Ishikawa (cell line): ENCODE measurements at regions not wholly inside any gene's neighbourhood (a gene's known extent, or its start where the extent isn't known, plus 50 kb on each side); places are given as distances from the start of the nearest gene placed in this dataset.

Experiments used
- CEBPB ChIP-seq: IDR thresholded peaks from 2 replicates; pipeline ENCODE4 v1.6.1; 2012
- CREB1 ChIP-seq: IDR thresholded peaks from 2 replicates; pipeline ENCODE4 v1.6.1; 2012; ENCODE audit warnings: low read depth
- EGR1 ChIP-seq: IDR thresholded peaks from 2 replicates; pipeline ENCODE4 v1.6.1; 2012
- EP300 ChIP-seq: IDR thresholded peaks from 2 replicates; pipeline ENCODE4 v1.6.1; 2012; ENCODE audit warnings: borderline replicate concordance
- FOXM1 ChIP-seq: IDR thresholded peaks from 2 replicates; pipeline ENCODE4 v1.6.1; 2012; ENCODE audit warnings: low read depth, borderline replicate concordance
- MAX ChIP-seq: IDR thresholded peaks from 2 replicates; pipeline ENCODE4 v1.6.1; 2012
- NFIC ChIP-seq: IDR thresholded peaks from 2 replicates; pipeline ENCODE4 v1.6.1; 2012
- RAD21 ChIP-seq: IDR thresholded peaks from 2 replicates; pipeline ENCODE4 v1.6.1; 2012; ENCODE audit warnings: low read depth
- REST ChIP-seq: IDR thresholded peaks from 2 replicates; pipeline ENCODE4 v1.6.1; 2012; ENCODE audit warnings: low read depth, mild to moderate bottlenecking
- TAF1 ChIP-seq: IDR thresholded peaks from 2 replicates; pipeline ENCODE4 v1.6.1; 2012; ENCODE audit warnings: low read depth, mild to moderate bottlenecking
- TCF12 ChIP-seq: IDR thresholded peaks from 2 replicates; pipeline ENCODE4 v1.6.1; 2012; ENCODE audit warnings: low read depth
- TEAD4 ChIP-seq: IDR thresholded peaks from 2 replicates; pipeline ENCODE4 v1.6.1; 2012
- USF1 ChIP-seq: IDR thresholded peaks from 2 replicates; pipeline ENCODE4 v1.6.1; 2012
- YY1 ChIP-seq: IDR thresholded peaks from 2 replicates; pipeline ENCODE4 v1.6.1; 2012; ENCODE audit warnings: low read depth
- ZBTB7A ChIP-seq: IDR thresholded peaks from 2 replicates; pipeline ENCODE4 v1.6.1; 2012; ENCODE audit warnings: low read depth

- no peak for TF ChIP-seq RAD21
- no peak for TF ChIP-seq YY1
- no peak for TF ChIP-seq EP300
- no peak for TF ChIP-seq CREB1
- no peak for TF ChIP-seq USF1
Measured at GRCh38 chr2:187924293-187924692, 367.4 kb upstream of the GULP1 start.

- TF ChIP-seq USF1 (no peak), MAX (no peak), REST (no peak), NFIC (no peak), EGR1 (no peak), EP300 (no peak), RAD21 (no peak), CREB1 (no peak), TEAD4 (no peak), TCF12 (no peak), YY1 (no peak), CEBPB (no peak), ZBTB7A (no peak), TAF1 (no peak), FOXM1 (no peak)
Measured at GRCh38 chr2:187934236-187934635, 357.4 kb upstream of the GULP1 start.

- TF ChIP-seq TCF12 (no peak), CEBPB (no peak), TEAD4 (no peak), USF1 (no peak), NFIC (no peak), FOXM1 (no peak)
Measured at GRCh38 chr2:187934692-187935091, 357.0 kb upstream of the GULP1 start.

GRCh38 chr2:187935126-187935525 is 356.5 kb upstream of the GULP1 start:
- no peak for TF ChIP-seq CEBPB
- no peak for TF ChIP-seq CREB1
- TF ChIP-seq TAF1 = no peak
- no peak for TF ChIP-seq EP300

- TF ChIP-seq REST (no peak), EGR1 (no peak), TAF1 (no peak), EP300 (no peak), RAD21 (no peak), USF1 (no peak), YY1 (no peak), ZBTB7A (no peak)
Measured at GRCh38 chr2:187936228-187936627, 355.4 kb upstream of the GULP1 start.

- TF ChIP-seq MAX (no peak), ZBTB7A (no peak), USF1 (no peak), TCF12 (no peak), CREB1 (no peak), CEBPB (no peak), EP300 (no peak), REST (no peak), YY1 (no peak), EGR1 (no peak), FOXM1 (no peak), TEAD4 (no peak), RAD21 (no peak)
Measured at GRCh38 chr2:187939180-187939579, 352.5 kb upstream of the GULP1 start.
